Aorta (tissue), 5 donors: ENCODE measurements at regions not wholly inside any gene's neighbourhood (a gene's known extent, or its start where the extent isn't known, plus 50 kb on each side); places are given as distances from the start of the nearest gene placed in this dataset.

Experiments
- ATAC-seq: fragments of 200-7000 bp; cut with Tn5 transposase; one replicate; pipeline ENCODE4 v1.9.1; 2022; ENCODE audit warnings: moderate library complexity; ENCODE audit not compliant: low FRiP score
- DNase-seq, 2 donors: peaks; one replicate each; pipeline ENCODE4 v3.0.0-alpha.2; 2020
- H3K27ac ChIP-seq, 2 donors: one replicate each; pipeline ENCODE4 v1.5.1; 2013; ENCODE audit warnings: low read length in 2 of 2, mild to moderate bottlenecking in 2 of 2, moderate library complexity in 2 of 2, control low read depth in 1 of 2, inconsistent platforms in 1 of 2, low read depth in 1 of 2
- H3K27me3 ChIP-seq, 2 donors: one replicate each; pipeline ENCODE4 v1.6.1; 2013; ENCODE audit warnings: control low read depth in 1 of 2, low read length in 1 of 2, mild to moderate bottlenecking in 1 of 2, moderate library complexity in 1 of 2; ENCODE audit not compliant: insufficient read depth in 2 of 2, control insufficient read depth in 1 of 2
- H3K36me3 ChIP-seq, 2 donors: one replicate each; pipeline ENCODE4 v1.6.1; 2013; ENCODE audit warnings: control low read depth in 1 of 2, low read length in 1 of 2, mild to moderate bottlenecking in 1 of 2; ENCODE audit not compliant: insufficient read depth in 2 of 2, control insufficient read depth in 1 of 2
- H3K4me1 ChIP-seq, 2 donors: one replicate each; pipeline ENCODE4 v1.6.1; 2013; ENCODE audit warnings: low read length in 2 of 2, control low read depth in 1 of 2, mild to moderate bottlenecking in 1 of 2, moderate library complexity in 1 of 2; ENCODE audit not compliant: insufficient read depth in 2 of 2, control insufficient read depth in 1 of 2
- H3K4me3 ChIP-seq, 2 donors: one replicate each; pipeline ENCODE4 v1.5.1; 2013; ENCODE audit warnings: low read length in 2 of 2, control low read depth in 1 of 2, mild to moderate bottlenecking in 1 of 2
- H3K9me3 ChIP-seq: one replicate; pipeline ENCODE4 v1.6.1; 2013; ENCODE audit warnings: mild to moderate bottlenecking, low read length; ENCODE audit not compliant: control insufficient read depth
- WGBS, 2 donors: extraction: QIAGEN DNeasy Blood & Tissue Kit; methylation state at CpG; one replicate each; pipeline ENCODE4 v1.1.7; 2013; 5-methylcytosine and 5-hydroxymethylcytosine counted together
- intact Hi-C, 2 donors: fragments of 100-400 bp; cut with DNase I; formaldehyde crosslinking; loops; one replicate each; pipeline versions ENCODE4 v1.14.2 to v1.15.0; 2022
- donor health status: healthy with polysubstance abuse.
- donor health status: Bipolar disorder and iron deficiency.
- donor health status: DM: no; HTN: no; CAD: no.
- donor health status: DM: no; HTN: no; CAD: no.
- donor health status: DM: yes; HTN: yes; CAD: no.

GRCh38 chr1:82452096-82452495, 651.4 kb downstream of the ADGRL2 start:
- Histone ChIP-seq H3K9me3 (peaks cover 2% of the 10 kb centered on the region), H3K4me1 (no peaks in the 10 kb centered on the region), H3K27me3 (no peaks in the 10 kb centered on the region), H3K27ac (no peak overlapping the region), H3K4me3 (no peak overlapping the region), H3K36me3 (no peaks in the 10 kb centered on the region)
- DNase-seq (no peak), ATAC-seq (no peak)
- intact Hi-C loops = no loop called here

GRCh38 chr1:82451191-82451590, 650.5 kb downstream of the ADGRL2 start:
- H3K27me3 ChIP-seq = no peaks in the 10 kb centered on the region
- H3K9me3 ChIP-seq = peaks cover 2% of the 10 kb centered on the region
- intact Hi-C loops = no loop called here
- no peak for DNase-seq
- H3K4me1 ChIP-seq = no peaks in the 10 kb centered on the region
- no peaks in the 10 kb centered on the region for H3K36me3 ChIP-seq
- 91 to 96% methylated on average over 2 of the region's 2 CpGs for WGBS, 2 donors
- no peak for ATAC-seq
- no peak overlapping the region for H3K4me3 ChIP-seq
- no peak overlapping the region for H3K27ac ChIP-seq

GRCh38 chr1:82449506-82450057, 648.8 kb downstream of the ADGRL2 start:
- no peaks in the 10 kb centered on the region for H3K4me1 ChIP-seq
- DNase-seq (no peak), ATAC-seq (no peak)
- intact Hi-C loops = no loop called here
- H3K27ac ChIP-seq = no peak overlapping the region
- no peak overlapping the region for H3K4me3 ChIP-seq
- 88 to 89% methylated on average over 4 of the region's 4 CpGs for WGBS, 2 donors
- peaks cover 2% of the 10 kb centered on the region for H3K9me3 ChIP-seq
- no peaks in the 10 kb centered on the region for H3K27me3 ChIP-seq
- no peaks in the 10 kb centered on the region for H3K36me3 ChIP-seq

GRCh38 chr1:82446955-82447354, 646.2 kb downstream of the ADGRL2 start:
- Histone ChIP-seq H3K4me3 (no peak overlapping the region), H3K27me3 (no peaks in the 10 kb centered on the region), H3K9me3 (no peaks in the 10 kb centered on the region), H3K27ac (no peak overlapping the region), H3K36me3 (no peaks in the 10 kb centered on the region), H3K4me1 (no peaks in the 10 kb centered on the region)
- intact Hi-C loops = no loop called here
- ATAC-seq (no peak), DNase-seq (no peak)

GRCh38 chr1:82446236-82446635, 645.5 kb downstream of the ADGRL2 start:
- WGBS, 2 donors = 28 to 32% methylated on average over 2 of the region's 2 CpGs
- ATAC-seq (no peak), DNase-seq (no peak)
- Histone ChIP-seq H3K27ac (no peak overlapping the region), H3K4me3 (no peak overlapping the region), H3K27me3 (no peaks in the 10 kb centered on the region), H3K4me1 (no peaks in the 10 kb centered on the region), H3K36me3 (no peaks in the 10 kb centered on the region), H3K9me3 (no peaks in the 10 kb centered on the region)
- intact Hi-C loops = no loop called here

- Histone ChIP-seq H3K36me3 (no peaks in the 10 kb centered on the region), H3K27ac (no peak overlapping the region), H3K4me1 (no peaks in the 10 kb centered on the region), H3K4me3 (no peak overlapping the region), H3K27me3 (no peaks in the 10 kb centered on the region), H3K9me3 (no peaks in the 10 kb centered on the region)
- intact Hi-C loops = no loop called here
- no peak for ATAC-seq
- WGBS, 2 donors = 22 to 25% methylated on average over 3 of the region's 3 CpGs
- DNase-seq = no peak
Measured at GRCh38 chr1:82445827-82446226, 645.1 kb downstream of the ADGRL2 start.

- H3K27me3 ChIP-seq = no peaks in the 10 kb centered on the region
- no peaks in the 10 kb centered on the region for H3K4me1 ChIP-seq
- H3K27ac ChIP-seq = no peak overlapping the region
- no peak overlapping the region for H3K4me3 ChIP-seq
- DNase-seq = no peak
- ATAC-seq = no peak
- 77 to 83% methylated on average over 3 of the region's 3 CpGs for WGBS, 2 donors
- H3K9me3 ChIP-seq = no peaks in the 10 kb centered on the region
- H3K36me3 ChIP-seq = no peaks in the 10 kb centered on the region
- intact Hi-C loops = no loop called here
Measured at GRCh38 chr1:82445132-82445531, 644.4 kb downstream of the ADGRL2 start.

GRCh38 chr1:82441402-82441801, 640.7 kb downstream of the ADGRL2 start:
- DNase-seq = no peak
- no peaks in the 10 kb centered on the region for H3K27me3 ChIP-seq
- no peaks in the 10 kb centered on the region for H3K4me1 ChIP-seq
- intact Hi-C loops = no loop called here
- no peak overlapping the region for H3K27ac ChIP-seq
- H3K36me3 ChIP-seq = no peaks in the 10 kb centered on the region
- H3K9me3 ChIP-seq = no peaks in the 10 kb centered on the region
- 77 to 85% methylated on average over 4 of the region's 4 CpGs for WGBS, 2 donors
- no peak overlapping the region for H3K4me3 ChIP-seq
- no peak for ATAC-seq

- DNase-seq (no peak), ATAC-seq (no peak)
- intact Hi-C loops = no loop called here
- no peak overlapping the region for H3K4me3 ChIP-seq
- H3K4me1 ChIP-seq = no peaks in the 10 kb centered on the region
- H3K27ac ChIP-seq = no peak overlapping the region
- H3K9me3 ChIP-seq = no peaks in the 10 kb centered on the region
- H3K27me3 ChIP-seq = no peaks in the 10 kb centered on the region
- H3K36me3 ChIP-seq = no peaks in the 10 kb centered on the region
Measured at GRCh38 chr1:82423174-82423815, 622.6 kb downstream of the ADGRL2 start.
